Fibroblast of the aortic adventitia (primary cell): ENCODE measurements at regions not wholly inside any gene's neighbourhood (a gene's known extent, or its start where the extent isn't known, plus 50 kb on each side); places are given as distances from the start of the nearest gene placed in this dataset.

Experiments
- DNase-seq: peaks from one replicate; pipeline ENCODE4 v3.0.0-alpha.2; 2010; ENCODE audit warnings: low read depth
- H3K4me3 ChIP-seq: 2 replicates; pipeline ENCODE4 v1.5.1; 2011; ENCODE audit warnings: low read depth, mild to moderate bottlenecking, control low read depth, low read length, moderate library complexity
- CTCF ChIP-seq: IDR thresholded peaks from 2 replicates; pipeline ENCODE4 v1.5.1; 2011; ENCODE audit warnings: mild to moderate bottlenecking, low read length, control low read depth, inconsistent platforms; ENCODE audit not compliant: insufficient read depth

GRCh38 chr12:92335831-92336230 lies 190.2 kb upstream of the BTG1 start:
- DNase-seq, result no peak
- TF ChIP-seq CTCF, result no peak
- no peak overlapping the region for H3K4me3 ChIP-seq

- no peak overlapping the region for H3K4me3 ChIP-seq
- no peak for TF ChIP-seq CTCF
- no peak for DNase-seq
Measured at GRCh38 chr12:92334552-92334951, 188.9 kb upstream of the BTG1 start.

- DNase-seq, result no peak
- TF ChIP-seq CTCF, result no peak
- no peak overlapping the region for H3K4me3 ChIP-seq
Measured at GRCh38 chr12:92332552-92332951, 186.9 kb upstream of the BTG1 start.

GRCh38 chr12:92331383-92331782 lies 185.7 kb upstream of the BTG1 start:
- no peak for TF ChIP-seq CTCF
- no peak overlapping the region for H3K4me3 ChIP-seq
- DNase-seq, result no peak

- DNase-seq, result no peak
- TF ChIP-seq CTCF, result no peak
- no peak overlapping the region for H3K4me3 ChIP-seq
Measured at GRCh38 chr12:92330654-92331053, 185.0 kb upstream of the BTG1 start.

GRCh38 chr12:92326877-92327276 lies 181.2 kb upstream of the BTG1 start:
- no peak for TF ChIP-seq CTCF
- no peak for DNase-seq
- H3K4me3 ChIP-seq, result no peak overlapping the region

GRCh38 chr12:92324849-92325500 lies 179.3 kb upstream of the BTG1 start:
- H3K4me3 ChIP-seq, result no peak overlapping the region
- TF ChIP-seq CTCF, result no peak
- DNase-seq, result no peak
